ENCODE measurements at regions not wholly inside any gene's neighbourhood (a gene's known extent, or its start where the extent isn't known, plus 50 kb on each side); places are given as distances from the start of the nearest gene placed in this dataset.
"Not testable (repeated sequence)": the region's sequence is repeated elsewhere in the genome, so short reads cannot be mapped to it uniquely, and the experiment has no call there.

GRCh38 chr12:124140944-124141486 is 153.9 kb upstream of the RFLNA start:
- ATAC-seq (no peak), DNase-seq (no peak)
- Histone ChIP-seq H3K27ac (no peak overlapping the region), H3K27me3 (no peaks in the 10 kb centered on the region), H3K4me3 (no peak overlapping the region), H3K4me1 (no peaks in the 10 kb centered on the region), H3K36me3 (no peaks in the 10 kb centered on the region), H3K9me3 (no peaks in the 10 kb centered on the region)
- intact Hi-C loops (cut with DNase I; ENCODE audit: low total_unique reads) (no loop called here), in situ Hi-C loops (cut with MboI; ENCODE audit: low sequenced_read_pairs in 4 of 4) (no loop called here)
- TF ChIP-seq, protein P1, sequence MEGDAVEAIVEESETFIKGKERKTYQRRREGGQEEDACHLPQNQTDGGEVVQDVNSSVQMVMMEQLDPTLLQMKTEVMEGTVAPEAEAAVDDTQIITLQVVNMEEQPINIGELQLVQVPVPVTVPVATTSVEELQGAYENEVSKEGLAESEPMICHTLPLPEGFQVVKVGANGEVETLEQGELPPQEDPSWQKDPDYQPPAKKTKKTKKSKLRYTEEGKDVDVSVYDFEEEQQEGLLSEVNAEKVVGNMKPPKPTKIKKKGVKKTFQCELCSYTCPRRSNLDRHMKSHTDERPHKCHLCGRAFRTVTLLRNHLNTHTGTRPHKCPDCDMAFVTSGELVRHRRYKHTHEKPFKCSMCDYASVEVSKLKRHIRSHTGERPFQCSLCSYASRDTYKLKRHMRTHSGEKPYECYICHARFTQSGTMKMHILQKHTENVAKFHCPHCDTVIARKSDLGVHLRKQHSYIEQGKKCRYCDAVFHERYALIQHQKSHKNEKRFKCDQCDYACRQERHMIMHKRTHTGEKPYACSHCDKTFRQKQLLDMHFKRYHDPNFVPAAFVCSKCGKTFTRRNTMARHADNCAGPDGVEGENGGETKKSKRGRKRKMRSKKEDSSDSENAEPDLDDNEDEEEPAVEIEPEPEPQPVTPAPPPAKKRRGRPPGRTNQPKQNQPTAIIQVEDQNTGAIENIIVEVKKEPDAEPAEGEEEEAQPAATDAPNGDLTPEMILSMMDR (IDR thresholded peaks at IDR 0.05 in 4 of 5, conservative IDR thresholded peaks at IDR 0.05 in 1 of 5): no peak
- TF ChIP-seq POLR2A (IDR thresholded peaks at IDR 0.05): no peak

- H3K27me3 ChIP-seq; DNase-seq; intact Hi-C loops (cut with DNase I; ENCODE audit: low total_unique reads); H3K9me3 ChIP-seq; H3K36me3 ChIP-seq; H3K4me3 ChIP-seq; in situ Hi-C loops (cut with MboI; ENCODE audit: low sequenced_read_pairs in 4 of 4); ATAC-seq; H3K27ac ChIP-seq; H3K4me1 ChIP-seq: not testable (repeated sequence)
Measured at GRCh38 chr12:124141611-124142010, 153.3 kb upstream of the RFLNA start.

- TF ChIP-seq POLR2A (IDR thresholded peaks at IDR 0.05): no peak
- TF ChIP-seq, protein P1 (IDR thresholded peaks at IDR 0.05 in 4 of 5, conservative IDR thresholded peaks at IDR 0.05 in 1 of 5): no peak
- Histone ChIP-seq H3K4me1 (no peaks in the 10 kb centered on the region), H3K4me3 (no peak overlapping the region), H3K27ac (no peak overlapping the region), H3K27me3 (no peaks in the 10 kb centered on the region), H3K9me3 (no peaks in the 10 kb centered on the region), H3K36me3 (no peaks in the 10 kb centered on the region)
- no peak for ATAC-seq
- in situ Hi-C loops (cut with MboI; ENCODE audit: low sequenced_read_pairs in 4 of 4): no loop called here
- no peak for DNase-seq
- intact Hi-C loops (cut with DNase I; ENCODE audit: low total_unique reads): no loop called here
Measured at GRCh38 chr12:124142395-124143035, 152.4 kb upstream of the RFLNA start.

DNA sequence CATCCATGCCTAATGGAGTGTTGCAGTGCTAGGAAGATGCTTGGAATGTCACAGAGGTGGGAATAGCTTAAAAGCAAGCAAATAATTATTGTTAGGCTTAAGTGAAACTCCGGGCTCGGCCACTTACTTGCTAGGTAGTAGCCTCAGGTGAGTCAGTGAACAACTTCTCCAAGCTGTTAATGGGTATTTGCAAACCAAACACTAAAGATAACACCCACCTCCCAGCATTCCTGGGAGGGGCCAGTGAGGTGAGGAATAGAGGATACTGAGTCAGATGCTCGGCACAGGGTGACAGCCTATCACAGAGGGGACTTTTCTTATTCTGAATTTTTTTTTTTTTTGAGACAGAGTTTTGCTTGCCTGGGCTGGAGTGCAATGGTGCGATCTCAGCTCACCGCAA is 151.2 kb upstream of the RFLNA start:
- no peaks in the 10 kb centered on the region for H3K9me3 ChIP-seq
- TF ChIP-seq, protein P1 (IDR thresholded peaks at IDR 0.05 in 4 of 5, conservative IDR thresholded peaks at IDR 0.05 in 1 of 5): no peak
- no peak for TF ChIP-seq POLR2A (IDR thresholded peaks at IDR 0.05)
- ATAC-seq (no peak), DNase-seq (no peak)
- intact Hi-C loops (cut with DNase I; ENCODE audit: low total_unique reads): no loop called here
- H3K27ac ChIP-seq: no peak overlapping the region
- no peaks in the 10 kb centered on the region for H3K36me3 ChIP-seq
- H3K4me1 ChIP-seq: no peaks in the 10 kb centered on the region
- in situ Hi-C loops (cut with MboI; ENCODE audit: low sequenced_read_pairs in 4 of 4): no loop called here
- no peak overlapping the region for H3K4me3 ChIP-seq
- H3K27me3 ChIP-seq: no peaks in the 10 kb centered on the region

DNA sequence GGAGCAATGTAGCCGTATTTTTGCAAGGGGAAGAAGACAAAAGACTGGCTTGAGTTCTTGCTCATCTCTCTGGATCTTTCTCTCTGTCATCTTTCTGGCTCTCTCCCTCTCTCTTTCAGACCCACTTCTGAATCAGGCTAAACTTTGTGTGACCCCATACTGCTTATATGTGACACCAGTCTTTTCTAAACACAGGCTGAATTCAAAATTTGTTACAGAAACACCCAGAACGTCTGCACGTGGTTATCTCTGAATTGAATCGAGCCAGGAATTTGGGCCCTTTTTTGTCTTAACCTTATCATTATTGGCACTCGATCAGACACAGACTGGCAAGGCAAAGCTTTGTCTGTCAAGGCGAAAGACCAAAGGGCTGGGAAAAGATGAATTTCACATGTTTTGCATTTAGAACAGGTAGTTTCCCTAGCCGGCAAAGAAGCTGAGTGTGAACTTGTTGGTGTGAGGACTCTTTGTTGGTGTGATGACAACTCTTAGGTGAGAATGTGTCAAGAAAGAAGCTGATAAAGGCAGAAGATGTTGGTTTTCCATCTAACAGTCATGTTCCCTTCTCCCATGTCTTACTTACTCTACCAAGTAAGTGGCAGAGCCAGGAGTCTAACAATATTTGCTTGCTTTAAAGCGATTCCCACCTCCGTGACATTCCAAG is 150.2 kb upstream of the RFLNA start:
- DNase-seq (no peak), ATAC-seq (no peak)
- no peaks in the 10 kb centered on the region for H3K9me3 ChIP-seq
- no peaks in the 10 kb centered on the region for H3K36me3 ChIP-seq
- in situ Hi-C loops (cut with MboI; ENCODE audit: low sequenced_read_pairs in 4 of 4): no loop called here
- no peak overlapping the region for H3K27ac ChIP-seq
- TF ChIP-seq, protein P1 (IDR thresholded peaks at IDR 0.05 in 4 of 5, conservative IDR thresholded peaks at IDR 0.05 in 1 of 5): no peak
- no peak for TF ChIP-seq POLR2A (IDR thresholded peaks at IDR 0.05)
- no peaks in the 10 kb centered on the region for H3K27me3 ChIP-seq
- no peak overlapping the region for H3K4me3 ChIP-seq
- intact Hi-C loops (cut with DNase I; ENCODE audit: low total_unique reads): no loop called here
- H3K4me1 ChIP-seq: no peaks in the 10 kb centered on the region
